Testis (tissue), 2 donors: ENCODE measurements at regions not wholly inside any gene's neighbourhood (a gene's known extent, or its start where the extent isn't known, plus 50 kb on each side); places are given as distances from the start of the nearest gene placed in this dataset.

ENCODE experiments used
- CTCF ChIP-seq, 3 experiments: fragments of 450-650 bp in 2 of 3; fragments of 200-600 bp in 1 of 3; sonication (generic) in 1 of 3; IDR thresholded peaks; one replicate each; pipeline ENCODE4 v1.5.1; 2016 to 2019; ENCODE audit warnings: antibody characterized with exemption in 3 of 3, mild to moderate bottlenecking in 2 of 3, moderate library complexity in 1 of 3
- POLR2A ChIP-seq: fragments of 450-650 bp; IDR thresholded peaks from one replicate; pipeline ENCODE4 v1.6.1; 2017; ENCODE audit warnings: antibody characterized with exemption, mild to moderate bottlenecking, moderate library complexity

- TF ChIP-seq CTCF (IDR thresholded peaks at IDR 0.05) (no peak), POLR2A (no peak)
Observed at GRCh38 chr12:46457958-46458357, 85.4 kb upstream of the SLC38A2 start.
